ENCODE measurements at regions not wholly inside any gene's neighbourhood (a gene's known extent, or its start where the extent isn't known, plus 50 kb on each side); places are given as distances from the start of the nearest gene placed in this dataset.

DNA sequence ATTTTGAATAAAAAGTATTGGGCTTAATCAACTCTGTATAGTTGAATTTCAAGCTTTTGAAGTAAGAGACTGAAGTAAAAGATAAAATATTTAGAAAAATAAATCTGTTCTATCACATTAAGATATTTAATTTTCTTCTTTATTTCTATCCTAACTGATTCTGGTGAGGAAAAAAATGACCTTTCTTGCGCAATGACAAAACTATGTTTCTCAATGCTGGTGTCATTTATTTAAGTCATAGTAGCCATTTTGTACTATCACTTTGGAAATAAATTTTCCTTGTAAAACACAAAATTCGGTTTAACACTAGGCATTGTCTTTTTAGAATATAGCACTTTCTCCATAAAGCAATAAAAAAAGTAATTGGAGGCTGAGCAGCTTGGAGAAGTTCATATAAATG lies 728.0 kb downstream of the CDH9 start:
- TF ChIP-seq SMC3 (conservative IDR thresholded peaks at IDR 0.05; ENCODE audit: poor library complexity) = no peak
- TF ChIP-seq, protein P1, sequence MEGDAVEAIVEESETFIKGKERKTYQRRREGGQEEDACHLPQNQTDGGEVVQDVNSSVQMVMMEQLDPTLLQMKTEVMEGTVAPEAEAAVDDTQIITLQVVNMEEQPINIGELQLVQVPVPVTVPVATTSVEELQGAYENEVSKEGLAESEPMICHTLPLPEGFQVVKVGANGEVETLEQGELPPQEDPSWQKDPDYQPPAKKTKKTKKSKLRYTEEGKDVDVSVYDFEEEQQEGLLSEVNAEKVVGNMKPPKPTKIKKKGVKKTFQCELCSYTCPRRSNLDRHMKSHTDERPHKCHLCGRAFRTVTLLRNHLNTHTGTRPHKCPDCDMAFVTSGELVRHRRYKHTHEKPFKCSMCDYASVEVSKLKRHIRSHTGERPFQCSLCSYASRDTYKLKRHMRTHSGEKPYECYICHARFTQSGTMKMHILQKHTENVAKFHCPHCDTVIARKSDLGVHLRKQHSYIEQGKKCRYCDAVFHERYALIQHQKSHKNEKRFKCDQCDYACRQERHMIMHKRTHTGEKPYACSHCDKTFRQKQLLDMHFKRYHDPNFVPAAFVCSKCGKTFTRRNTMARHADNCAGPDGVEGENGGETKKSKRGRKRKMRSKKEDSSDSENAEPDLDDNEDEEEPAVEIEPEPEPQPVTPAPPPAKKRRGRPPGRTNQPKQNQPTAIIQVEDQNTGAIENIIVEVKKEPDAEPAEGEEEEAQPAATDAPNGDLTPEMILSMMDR (IDR thresholded peaks at IDR 0.05; ENCODE audit: poor library complexity, severe bottlenecking) = no peak
- no peak for TF ChIP-seq MXI1 (conservative IDR thresholded peaks at IDR 0.05; ENCODE audit: poor library complexity, severe bottlenecking)
